ENCODE measurements at regions not wholly inside any gene's neighbourhood (a gene's known extent, or its start where the extent isn't known, plus 50 kb on each side); places are given as distances from the start of the nearest gene placed in this dataset.
A peak's percentile ranks its signal among the peaks of the same experiment; 100 is the strongest.
"Not testable (repeated sequence)": the region's sequence is repeated elsewhere in the genome, so short reads cannot be mapped to it uniquely, and the experiment has no call there.

DNA sequence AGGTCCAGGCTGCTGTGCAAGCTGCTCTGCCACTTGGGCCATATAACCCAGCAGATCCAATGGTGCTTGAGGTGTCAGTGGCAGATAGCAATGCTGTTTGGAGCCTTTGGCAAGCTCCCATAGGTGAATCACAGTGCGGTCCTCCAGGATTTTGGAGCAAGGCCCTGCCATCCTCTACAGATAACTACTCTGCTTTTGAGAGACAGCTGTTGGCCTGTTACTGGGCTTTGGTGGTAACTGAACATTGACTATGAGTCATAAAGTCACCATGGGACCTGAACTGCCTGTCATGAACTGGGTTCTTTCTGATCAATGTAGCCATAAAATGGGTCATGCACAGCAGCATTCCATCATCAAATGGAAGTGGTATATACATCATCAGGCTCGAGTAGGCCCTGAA, 92.0 kb upstream of the IGLL5 start:
- POLR2A ChIA-PET (ENCODE audit: partially characterized antibody); H3K36me3 Mint-ChIP-seq; H3K36me3 ChIP-seq (ENCODE audit: insufficient read depth, low read length); H3K27me3 Mint-ChIP-seq; intact Hi-C loops (cut with micrococcal nuclease); H3K9me3 ChIP-seq (ENCODE audit: control insufficient read depth in 1 of 2, low read length in 2 of 2); H3K4me3 Mint-ChIP-seq; DNase-seq; H3K27me3 ChIP-seq (ENCODE audit: insufficient read depth, low read length); H3K27ac ChIP-seq (ENCODE audit: low read depth, low read length); H3K9me3 Mint-ChIP-seq; H3K4me3 ChIP-seq (ENCODE audit: low read length in 2 of 2); H3K27ac Mint-ChIP-seq: not testable (repeated sequence)
- peaks cover 22 to 49% (median 32%) of the 10 kb centered on the region in 4 donors for H3K4me1 Mint-ChIP-seq
- peaks cover 25% of the 10 kb centered on the region for H3K4me1 ChIP-seq (ENCODE audit: insufficient read depth, low read length)
- CTCF ChIA-PET (ENCODE audit: partially characterized antibody) = interaction anchor here (1.6 kb wide), 1 partner anchor 88 kb away, joined by 5 read pairs; no protein-coding TSS in a partner anchor

DNA sequence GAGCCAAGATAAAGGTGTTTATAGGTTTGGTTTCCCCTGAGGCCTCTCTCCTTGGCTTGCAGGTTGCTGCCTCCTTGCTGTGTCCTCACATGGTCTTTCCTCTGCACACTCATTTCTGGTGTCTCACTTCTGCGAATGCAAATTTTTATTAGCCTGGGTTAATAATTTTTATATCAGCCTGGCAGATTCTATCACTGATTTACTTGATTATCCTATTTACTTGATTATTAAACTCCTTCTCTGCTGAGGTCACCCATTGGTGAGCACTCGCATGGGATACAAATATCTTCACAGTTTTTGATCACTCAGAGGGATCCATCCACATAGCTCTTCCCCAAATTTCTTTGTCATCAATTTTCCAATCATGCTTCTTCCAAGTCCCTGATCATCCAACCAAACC, 90.9 kb upstream of the IGLL5 start:
- Histone ChIP-seq H3K4me1 (ENCODE audit: insufficient read depth, low read length) (peaks cover 14% of the 10 kb centered on the region), H3K27ac (ENCODE audit: low read depth, low read length) (no peak overlapping the region), H3K9me3 (ENCODE audit: control insufficient read depth in 1 of 2, low read length in 2 of 2) (no peaks in the 10 kb centered on the region), H3K27me3 (ENCODE audit: insufficient read depth, low read length) (no peaks in the 10 kb centered on the region), H3K4me3 (ENCODE audit: low read length in 2 of 2) (no peak overlapping the region), H3K36me3 (ENCODE audit: insufficient read depth, low read length) (no peaks in the 10 kb centered on the region)
- ChIA-PET CTCF (ENCODE audit: partially characterized antibody) (interaction anchor here (0.8 to 1.2 kb wide), 3 partner anchors 8 to 43 kb away, joined by 3 to 5 read pairs (median 3); no protein-coding TSS in a partner anchor), POLR2A (ENCODE audit: partially characterized antibody) (no interaction called here)
- no peak for DNase-seq
- Mint-ChIP-seq H3K27ac (peak overlapping the region in 1 of 7 donors; percentile 1), H3K36me3 (peaks cover 0 to 3% of the 10 kb centered on the region in 2 donors), H3K4me3 (no peak overlapping the region), H3K4me1 (peaks cover 13 to 38% (median 22%) of the 10 kb centered on the region in 4 donors), H3K27me3 (no peaks in the 10 kb centered on the region), H3K9me3 (peaks cover 0 to 3% (median 0%) of the 10 kb centered on the region in 8 donors)
- intact Hi-C loops (cut with micrococcal nuclease) = no loop called here

DNA sequence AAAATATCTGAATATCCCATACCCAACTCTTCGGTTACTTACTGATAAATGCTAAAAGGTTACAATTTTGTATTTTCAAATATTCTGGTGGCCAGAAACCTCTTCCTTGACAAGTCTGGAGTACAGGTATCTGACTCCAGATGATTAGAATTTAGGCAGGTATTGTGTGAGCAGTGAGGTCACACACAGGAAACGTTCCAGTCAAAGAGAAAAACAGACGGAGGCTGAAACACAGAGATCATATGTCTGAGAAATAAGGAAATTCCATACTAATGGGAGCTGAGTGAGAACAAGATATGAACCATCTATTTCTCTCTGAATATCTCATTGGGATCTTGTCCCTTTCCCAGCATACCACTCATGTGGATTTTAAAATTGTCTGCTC, 89.4 kb upstream of the IGLL5 start:
- POLR2A ChIA-PET (ENCODE audit: partially characterized antibody) = interaction anchor here (0.9 to 1.6 kb wide), 6 partner anchors 8 to 42 kb away, joined by 3 to 15 read pairs (median 5); no protein-coding TSS in a partner anchor

DNA sequence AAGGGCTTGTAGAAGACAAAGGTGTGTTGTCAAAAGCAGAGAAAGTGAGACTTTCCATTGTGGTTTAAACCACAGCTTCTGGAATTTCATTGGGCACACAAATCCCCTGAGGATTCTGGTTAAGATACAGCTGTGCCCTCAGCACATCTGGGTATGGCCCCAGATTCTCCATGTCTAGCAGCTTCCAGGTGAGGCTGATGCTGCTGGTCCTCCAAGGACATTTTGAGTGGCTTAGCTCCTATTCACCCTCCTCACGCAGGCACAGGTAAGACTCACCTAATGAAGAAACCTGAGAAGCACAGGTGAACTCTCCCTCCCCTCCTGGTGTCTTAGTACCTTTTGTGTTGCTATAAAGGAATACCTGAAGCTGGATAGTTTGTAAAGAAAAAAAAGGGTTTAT, 88.9 kb upstream of the IGLL5 start:
- Mint-ChIP-seq H3K27ac (peak overlapping the region in 6 of 7 donors; percentile 1 to 82 (median 50)), H3K27me3 (no peaks in the 10 kb centered on the region), H3K4me3 (no peak overlapping the region), H3K9me3 (peaks cover 0 to 3% (median 0%) of the 10 kb centered on the region in 8 donors), H3K36me3 (peaks cover 0 to 3% of the 10 kb centered on the region in 2 donors), H3K4me1 (peaks cover 5 to 35% (median 20%) of the 10 kb centered on the region in 4 donors)
- no peaks in the 10 kb centered on the region for H3K36me3 ChIP-seq (ENCODE audit: insufficient read depth, low read length)
- no peaks in the 10 kb centered on the region for H3K4me1 ChIP-seq (ENCODE audit: insufficient read depth, low read length)
- H3K9me3 ChIP-seq (ENCODE audit: control insufficient read depth in 1 of 2, low read length in 2 of 2) = no peaks in the 10 kb centered on the region
- no peak for DNase-seq
- ChIA-PET CTCF (ENCODE audit: partially characterized antibody) (interaction anchor here (1.0 to 3.1 kb wide), 14 partner anchors 9 to 156 kb away, joined by 3 to 23 read pairs (median 5); no protein-coding TSS in a partner anchor), POLR2A (ENCODE audit: partially characterized antibody) (interaction anchor here (0.9 to 1.6 kb wide), 6 partner anchors 8 to 42 kb away, joined by 3 to 15 read pairs (median 5); no protein-coding TSS in a partner anchor)
- intact Hi-C loops (cut with micrococcal nuclease) = no loop called here
- H3K27me3 ChIP-seq (ENCODE audit: insufficient read depth, low read length) = no peaks in the 10 kb centered on the region
- H3K4me3 ChIP-seq (ENCODE audit: low read length in 2 of 2) = no peak overlapping the region
- H3K27ac ChIP-seq (ENCODE audit: low read depth, low read length) = no peak overlapping the region

More for the DNA sequence above, 89.4 kb upstream of the IGLL5 start:
- peaks cover 6 to 35% (median 17%) of the 10 kb centered on the region in 4 donors for H3K4me1 Mint-ChIP-seq
- intact Hi-C loops (cut with micrococcal nuclease) = no loop called here
- H3K27ac Mint-ChIP-seq = peak overlapping the region in 5 of 7 donors; percentile 21 to 82 (median 67)
- H3K27ac ChIP-seq (ENCODE audit: low read depth, low read length) = no peak overlapping the region
- CTCF ChIA-PET (ENCODE audit: partially characterized antibody) = interaction anchor here (1.0 to 3.1 kb wide), 13 partner anchors 10 to 157 kb away, joined by 3 to 23 read pairs (median 5); no protein-coding TSS in a partner anchor
- no peaks in the 10 kb centered on the region for H3K27me3 Mint-ChIP-seq
- H3K36me3 Mint-ChIP-seq = peaks cover 0 to 3% of the 10 kb centered on the region in 2 donors
- no peaks in the 10 kb centered on the region for H3K9me3 ChIP-seq (ENCODE audit: control insufficient read depth in 1 of 2, low read length in 2 of 2)
- H3K27me3 ChIP-seq (ENCODE audit: insufficient read depth, low read length) = no peaks in the 10 kb centered on the region
- no peak overlapping the region for H3K4me3 Mint-ChIP-seq
- H3K9me3 Mint-ChIP-seq = peaks cover 0 to 3% (median 0%) of the 10 kb centered on the region in 8 donors
- H3K4me3 ChIP-seq (ENCODE audit: low read length in 2 of 2) = no peak overlapping the region
- no peaks in the 10 kb centered on the region for H3K4me1 ChIP-seq (ENCODE audit: insufficient read depth, low read length)
- H3K36me3 ChIP-seq (ENCODE audit: insufficient read depth, low read length) = no peaks in the 10 kb centered on the region
- no peak for DNase-seq

DNA sequence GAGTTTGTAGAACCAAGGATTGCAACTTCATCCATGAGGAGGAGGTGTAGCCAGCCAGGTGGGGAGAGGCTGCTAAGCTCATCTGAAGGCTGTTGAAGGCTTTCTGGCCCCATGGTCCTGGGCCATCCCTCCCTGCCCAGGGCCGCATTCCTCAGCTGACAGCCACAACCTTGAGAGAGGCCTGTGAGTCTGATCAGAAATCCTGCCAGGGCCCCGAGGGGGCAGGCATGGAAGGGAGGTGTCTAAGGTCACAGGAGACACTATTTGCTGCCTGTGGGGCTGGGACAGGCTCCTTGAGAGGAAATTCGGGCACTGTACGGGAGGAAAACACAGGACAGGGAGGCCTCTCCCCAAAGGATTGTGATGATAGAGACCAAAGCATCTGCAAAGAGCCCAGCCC, 88.1 kb upstream of the IGLL5 start:
- intact Hi-C loops (cut with micrococcal nuclease) = no loop called here
- POLR2A ChIA-PET (ENCODE audit: partially characterized antibody) = interaction anchor here (1.4 to 1.6 kb wide), 2 partner anchors 9 to 21 kb away, joined by 3 to 15 read pairs; no protein-coding TSS in a partner anchor
- H3K36me3 Mint-ChIP-seq = peaks cover 0 to 3% of the 10 kb centered on the region in 2 donors
- Histone ChIP-seq H3K27ac (ENCODE audit: low read depth, low read length) (no peak overlapping the region), H3K9me3 (ENCODE audit: control insufficient read depth in 1 of 2, low read length in 2 of 2) (no peaks in the 10 kb centered on the region), H3K27me3 (ENCODE audit: insufficient read depth, low read length) (no peaks in the 10 kb centered on the region), H3K36me3 (ENCODE audit: insufficient read depth, low read length) (no peaks in the 10 kb centered on the region), H3K4me1 (ENCODE audit: insufficient read depth, low read length) (no peaks in the 10 kb centered on the region), H3K4me3 (ENCODE audit: low read length in 2 of 2) (no peak overlapping the region)
- H3K4me3 Mint-ChIP-seq = no peak overlapping the region
- DNase-seq = no peak
- CTCF ChIA-PET (ENCODE audit: partially characterized antibody) = interaction anchor here (0.8 to 3.1 kb wide), 9 partner anchors 8 to 85 kb away, joined by 3 to 23 read pairs (median 6); no protein-coding TSS in a partner anchor
- H3K4me1 Mint-ChIP-seq = peaks cover 5 to 35% (median 21%) of the 10 kb centered on the region in 4 donors
- peak overlapping the region in 1 of 7 donors; percentile 57 for H3K27ac Mint-ChIP-seq
- H3K27me3 Mint-ChIP-seq = no peaks in the 10 kb centered on the region
- peaks cover 0 to 3% (median 0%) of the 10 kb centered on the region in 8 donors for H3K9me3 Mint-ChIP-seq

DNA sequence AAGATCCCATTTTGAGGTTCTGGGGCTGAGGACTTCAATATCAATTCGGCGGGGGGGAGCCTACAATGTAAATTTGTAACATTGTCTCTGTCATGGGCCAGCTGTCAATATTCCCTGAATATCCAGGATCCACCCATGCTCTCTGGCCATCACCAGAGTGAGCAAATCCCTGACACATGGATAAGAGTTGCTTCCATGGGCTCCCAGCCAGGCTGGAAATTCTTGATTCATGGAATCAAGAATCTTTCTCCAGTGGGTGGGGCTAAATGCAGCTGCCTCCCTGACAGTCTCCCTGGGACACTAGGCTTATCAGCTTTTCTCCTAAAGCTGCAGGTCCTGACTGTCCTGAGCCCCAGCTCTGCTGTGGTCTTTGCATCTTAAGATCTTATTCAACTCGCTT, 86.9 kb upstream of the IGLL5 start:
- no peaks in the 10 kb centered on the region for H3K27me3 Mint-ChIP-seq
- H3K27ac Mint-ChIP-seq = no peak overlapping the region
- H3K36me3 Mint-ChIP-seq = no peaks in the 10 kb centered on the region
- H3K9me3 Mint-ChIP-seq = no peaks in the 10 kb centered on the region
- no peaks in the 10 kb centered on the region for H3K4me1 ChIP-seq (ENCODE audit: insufficient read depth, low read length)
- no peak for DNase-seq
- peaks cover 9 to 39% (median 22%) of the 10 kb centered on the region in 4 donors for H3K4me1 Mint-ChIP-seq
- ChIA-PET POLR2A (ENCODE audit: partially characterized antibody) (no interaction called here), CTCF (ENCODE audit: partially characterized antibody) (interaction anchor here (1.0 to 3.1 kb wide), 5 partner anchors 9 to 81 kb away, joined by 3 to 40 read pairs (median 8); no protein-coding TSS in a partner anchor)
- no peaks in the 10 kb centered on the region for H3K27me3 ChIP-seq (ENCODE audit: insufficient read depth, low read length)
- H3K4me3 Mint-ChIP-seq = no peak overlapping the region
- H3K27ac ChIP-seq (ENCODE audit: low read depth, low read length) = no peak overlapping the region
- no peaks in the 10 kb centered on the region for H3K36me3 ChIP-seq (ENCODE audit: insufficient read depth, low read length)
- intact Hi-C loops (cut with micrococcal nuclease) = loop anchor here (5.0 kb wide), 1 partner anchor 157 kb away; no protein-coding TSS in a partner anchor
- no peak overlapping the region for H3K4me3 ChIP-seq (ENCODE audit: low read length in 2 of 2)
- H3K9me3 ChIP-seq (ENCODE audit: control insufficient read depth in 1 of 2, low read length in 2 of 2) = no peaks in the 10 kb centered on the region

DNA sequence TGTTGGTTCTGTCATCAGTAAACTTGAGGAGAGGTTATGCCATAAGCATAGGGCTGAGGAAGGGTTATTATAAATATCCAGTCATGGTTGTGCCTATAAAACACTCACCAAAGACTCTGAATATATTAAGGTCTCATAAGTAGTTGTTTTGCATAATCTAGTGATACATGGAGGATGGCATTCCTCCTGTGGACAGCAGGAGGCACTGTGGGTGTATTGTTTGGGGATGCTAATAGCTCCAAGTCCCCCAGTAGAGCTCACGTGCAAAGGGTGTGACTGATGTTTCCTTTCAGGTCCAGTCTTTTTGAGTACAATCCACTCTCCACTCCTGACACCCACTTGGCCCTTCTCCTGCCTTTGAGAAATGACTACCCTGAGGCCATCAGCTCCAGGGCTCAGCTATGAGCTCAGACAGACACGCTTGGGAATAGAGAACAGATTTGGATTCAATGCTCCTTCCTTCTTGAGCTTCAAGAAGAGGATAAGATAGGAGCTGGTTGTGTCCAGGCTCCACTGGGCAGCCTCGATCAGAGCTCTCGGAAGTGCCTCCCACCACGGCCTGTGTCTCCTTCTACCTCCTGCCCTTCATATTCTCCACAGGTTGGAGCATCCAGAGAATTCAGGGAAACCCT, 85.2 kb upstream of the IGLL5 start:
- no peaks in the 10 kb centered on the region for H3K27me3 ChIP-seq (ENCODE audit: insufficient read depth, low read length)
- Mint-ChIP-seq H3K36me3 (no peaks in the 10 kb centered on the region), H3K27me3 (no peaks in the 10 kb centered on the region), H3K4me1 (peaks cover 12 to 40% (median 28%) of the 10 kb centered on the region in 4 donors), H3K9me3 (no peaks in the 10 kb centered on the region), H3K4me3 (peak overlapping the region in 1 of 8 donors; percentile 31), H3K27ac (peak overlapping the region in 1 of 7 donors; percentile 50)
- intact Hi-C loops (cut with micrococcal nuclease) = loop anchor here (1.0 to 5.0 kb wide), 3 partner anchors 50 to 155 kb away; no protein-coding TSS in a partner anchor
- H3K4me1 ChIP-seq (ENCODE audit: insufficient read depth, low read length) = no peaks in the 10 kb centered on the region
- H3K4me3 ChIP-seq (ENCODE audit: low read length in 2 of 2) = no peak overlapping the region
- DNase-seq = peak in 2 of 5 donors; percentile 24 to 38
- no peak overlapping the region for H3K27ac ChIP-seq (ENCODE audit: low read depth, low read length)
- CTCF ChIA-PET (ENCODE audit: partially characterized antibody) = interaction anchor here (0.7 to 2.8 kb wide), 19 partner anchors 8 to 338 kb away, joined by 3 to 40 read pairs (median 5); no protein-coding TSS in a partner anchor
- no peaks in the 10 kb centered on the region for H3K36me3 ChIP-seq (ENCODE audit: insufficient read depth, low read length)
- POLR2A ChIA-PET (ENCODE audit: partially characterized antibody) = interaction anchor here (0.7 to 1.5 kb wide), 4 partner anchors 13 to 82 kb away, joined by 3 to 8 read pairs (median 5); no protein-coding TSS in a partner anchor
- no peaks in the 10 kb centered on the region for H3K9me3 ChIP-seq (ENCODE audit: control insufficient read depth in 1 of 2, low read length in 2 of 2)
